ENCODE measurements at regions not wholly inside any gene's neighbourhood (a gene's known extent, or its start where the extent isn't known, plus 50 kb on each side); places are given as distances from the start of the nearest gene placed in this dataset.

DNA sequence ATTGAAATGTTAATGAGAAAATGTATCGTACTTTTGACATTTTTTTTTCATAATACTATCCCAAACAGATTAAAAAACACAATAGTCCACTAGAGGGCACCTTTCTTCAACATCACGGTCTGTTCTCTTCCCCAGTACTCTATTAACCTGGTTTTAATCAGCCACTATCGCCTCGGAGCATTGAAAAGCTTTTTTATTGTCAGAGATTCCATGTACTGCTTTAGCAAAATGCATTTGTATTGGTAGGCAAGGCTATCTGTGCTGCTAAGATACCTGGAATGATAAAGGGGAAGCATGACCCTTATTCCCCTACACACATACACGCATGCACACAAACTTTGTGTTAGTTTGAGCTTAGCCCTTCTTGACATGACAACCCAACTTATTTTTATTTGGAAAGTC, 160.1 kb upstream of the IL12A start:
- no peaks in the 10 kb centered on the region for H3K27me3 ChIP-seq (ENCODE audit: control insufficient read depth in 2 of 2, insufficient read depth in 1 of 2, low read length in 1 of 2)
- H3K36me3 ChIP-seq (ENCODE audit: control insufficient read depth in 2 of 2, insufficient read depth in 2 of 2, low read length in 1 of 2), result no peaks in the 10 kb centered on the region
- H3K4me3 ChIP-seq (ENCODE audit: low read length in 2 of 2), result no peak overlapping the region
- 28% methylated on average over 5 of the region's 5 CpGs for WGBS
- peaks cover 6 to 16% of the 10 kb centered on the region in 2 donors for H3K4me1 ChIP-seq (ENCODE audit: control insufficient read depth in 2 of 2, insufficient read depth in 2 of 2, low read length in 2 of 2)
- no peak overlapping the region for H3K27ac ChIP-seq (ENCODE audit: low read depth in 1 of 2, low read length in 1 of 2)
- H3K9me3 ChIP-seq (ENCODE audit: control insufficient read depth in 2 of 2, insufficient read depth in 1 of 2, low read length in 1 of 2), result no peaks in the 10 kb centered on the region
- DNase-seq (ENCODE audit: low read depth in 6 of 9, low spot score in 9 of 9), result peak in 2 of 9 donors; percentile 15 to 47

DNA sequence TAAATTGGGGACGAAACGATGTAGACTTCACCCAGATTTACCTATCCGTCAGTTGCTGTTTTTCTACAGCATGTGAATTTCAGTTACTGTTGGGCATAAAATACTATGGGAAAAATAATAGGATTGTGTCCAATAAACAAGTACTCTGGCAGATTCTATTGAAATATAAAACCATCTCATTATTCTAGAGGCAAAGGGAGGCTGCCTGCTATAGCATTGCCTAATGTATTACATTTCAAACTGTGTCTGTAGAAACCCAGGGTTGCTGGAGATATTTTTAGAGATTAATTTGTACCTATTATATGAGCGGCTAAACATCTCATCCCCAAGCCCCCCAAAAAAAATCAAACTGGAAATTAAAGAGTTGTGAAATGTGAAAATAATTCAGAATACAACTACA, 159.6 kb upstream of the IL12A start:
- Histone ChIP-seq H3K4me1 (ENCODE audit: control insufficient read depth in 2 of 2, insufficient read depth in 2 of 2, low read length in 2 of 2) (peaks cover 6 to 16% of the 10 kb centered on the region in 2 donors), H3K36me3 (ENCODE audit: control insufficient read depth in 2 of 2, insufficient read depth in 2 of 2, low read length in 1 of 2) (no peaks in the 10 kb centered on the region), H3K9me3 (ENCODE audit: control insufficient read depth in 2 of 2, insufficient read depth in 1 of 2, low read length in 1 of 2) (no peaks in the 10 kb centered on the region), H3K27ac (ENCODE audit: low read depth in 1 of 2, low read length in 1 of 2) (no peak overlapping the region), H3K4me3 (ENCODE audit: low read length in 2 of 2) (no peak overlapping the region), H3K27me3 (ENCODE audit: control insufficient read depth in 2 of 2, insufficient read depth in 1 of 2, low read length in 1 of 2) (no peaks in the 10 kb centered on the region)
- 96% methylated on average over 4 of the region's 4 CpGs for WGBS
- DNase-seq (ENCODE audit: low read depth in 6 of 9, low spot score in 9 of 9), result no peak

DNA sequence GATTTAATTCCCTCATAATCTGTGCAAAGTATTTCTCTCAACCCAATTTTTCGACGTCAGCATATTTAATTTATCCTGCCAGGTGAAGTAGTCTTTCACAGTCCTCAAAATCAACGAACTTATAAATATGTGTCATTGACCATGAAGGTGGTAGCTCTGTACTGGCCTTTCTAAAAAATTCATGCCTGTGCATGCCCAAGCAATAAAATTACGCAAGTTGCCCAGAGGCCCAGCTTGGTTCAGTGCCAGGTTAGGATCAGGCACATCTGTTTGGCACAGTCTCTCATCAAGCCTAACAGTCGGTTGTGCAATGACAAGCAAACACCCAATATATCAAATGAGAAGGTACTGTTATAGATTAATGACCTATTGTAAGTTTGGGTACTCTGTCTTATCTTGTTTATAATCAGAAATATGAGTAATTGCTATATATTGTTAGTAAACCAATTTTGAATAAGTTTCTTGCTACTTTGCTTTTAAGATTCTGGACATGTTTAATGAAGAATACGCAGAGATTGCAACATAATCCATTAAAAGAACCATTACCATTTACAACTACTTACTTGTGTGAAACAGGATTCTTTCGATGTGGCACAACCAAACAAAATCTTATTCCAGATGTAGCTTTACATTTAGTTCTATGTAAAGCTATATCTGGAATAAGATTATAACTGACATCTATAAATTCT, 159.0 kb upstream of the IL12A start:
- H3K4me3 ChIP-seq (ENCODE audit: low read length in 2 of 2), result no peak overlapping the region
- no peaks in the 10 kb centered on the region for H3K36me3 ChIP-seq (ENCODE audit: control insufficient read depth in 2 of 2, insufficient read depth in 2 of 2, low read length in 1 of 2)
- peaks cover 6 to 16% of the 10 kb centered on the region in 2 donors for H3K4me1 ChIP-seq (ENCODE audit: control insufficient read depth in 2 of 2, insufficient read depth in 2 of 2, low read length in 2 of 2)
- H3K9me3 ChIP-seq (ENCODE audit: control insufficient read depth in 2 of 2, insufficient read depth in 1 of 2, low read length in 1 of 2), result no peaks in the 10 kb centered on the region
- DNase-seq (ENCODE audit: low read depth in 6 of 9, low spot score in 9 of 9), result no peak
- WGBS, result 85% methylated on average over 7 of the region's 7 CpGs
- no peaks in the 10 kb centered on the region for H3K27me3 ChIP-seq (ENCODE audit: control insufficient read depth in 2 of 2, insufficient read depth in 1 of 2, low read length in 1 of 2)
- no peak overlapping the region for H3K27ac ChIP-seq (ENCODE audit: low read depth in 1 of 2, low read length in 1 of 2)

DNA sequence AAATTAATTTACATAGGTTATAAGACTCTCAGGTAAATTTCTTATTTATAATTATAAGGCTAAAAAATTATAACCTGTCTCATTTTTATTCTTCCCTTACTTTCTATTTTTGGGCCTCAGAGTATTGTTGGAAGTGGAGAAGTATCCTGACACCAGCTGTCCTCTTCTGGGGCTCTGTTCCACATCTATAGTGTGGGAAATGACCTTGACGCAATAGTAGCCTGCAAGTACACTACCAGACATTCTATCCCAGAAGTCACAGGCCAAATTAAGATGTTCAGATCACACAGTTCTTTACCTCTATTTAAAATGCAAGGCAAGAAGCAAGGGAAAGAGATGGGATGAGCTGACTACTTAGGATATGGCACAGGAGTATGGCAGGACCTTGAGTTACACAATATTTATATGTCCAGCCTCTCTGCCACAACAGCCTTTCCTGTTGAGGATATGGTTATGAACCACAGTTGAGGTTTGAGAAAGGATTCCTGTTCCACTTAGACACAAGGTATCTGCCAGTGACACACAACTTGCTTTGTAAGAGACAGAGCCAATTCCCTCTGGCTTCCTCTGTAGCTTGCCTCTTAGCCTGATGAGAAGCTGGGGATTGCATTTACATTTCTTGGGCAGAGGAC, 158.0 kb upstream of the IL12A start:
- Histone ChIP-seq H3K4me1 (ENCODE audit: control insufficient read depth in 2 of 2, insufficient read depth in 2 of 2, low read length in 2 of 2) (peaks cover 6 to 16% of the 10 kb centered on the region in 2 donors), H3K36me3 (ENCODE audit: control insufficient read depth in 2 of 2, insufficient read depth in 2 of 2, low read length in 1 of 2) (no peaks in the 10 kb centered on the region), H3K27ac (ENCODE audit: low read depth in 1 of 2, low read length in 1 of 2) (no peak overlapping the region), H3K9me3 (ENCODE audit: control insufficient read depth in 2 of 2, insufficient read depth in 1 of 2, low read length in 1 of 2) (no peaks in the 10 kb centered on the region), H3K4me3 (ENCODE audit: low read length in 2 of 2) (no peak overlapping the region), H3K27me3 (ENCODE audit: control insufficient read depth in 2 of 2, insufficient read depth in 1 of 2, low read length in 1 of 2) (no peaks in the 10 kb centered on the region)
- no peak for DNase-seq (ENCODE audit: low read depth in 6 of 9, low spot score in 9 of 9)
- 95% methylated on average over 1 of the region's 1 CpG for WGBS

DNA sequence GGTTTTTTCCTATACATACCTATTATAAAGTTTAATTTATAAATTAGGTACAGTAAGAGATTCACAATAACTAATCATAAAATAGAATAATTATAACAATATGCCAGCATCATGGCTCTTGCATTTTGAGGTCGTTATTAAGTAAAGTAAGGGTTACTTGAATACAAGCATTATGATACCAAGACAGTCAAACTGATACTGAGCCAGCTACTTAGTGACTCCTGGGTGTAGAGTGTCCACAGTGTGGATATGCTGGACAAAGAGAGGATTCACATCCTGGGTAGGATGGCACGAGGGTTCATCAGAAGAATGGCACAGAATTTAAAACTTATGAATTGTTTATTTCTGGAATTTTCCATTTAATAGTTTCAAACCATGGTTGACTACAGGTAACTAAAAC, 157.2 kb upstream of the IL12A start:
- 96% methylated on average over 2 of the region's 2 CpGs for whole genome bisulfite sequencing
- H3K36me3 ChIP-seq (ENCODE audit: control insufficient read depth in 2 of 2, insufficient read depth in 2 of 2, low read length in 1 of 2), result no peaks in the 10 kb centered on the region

DNA sequence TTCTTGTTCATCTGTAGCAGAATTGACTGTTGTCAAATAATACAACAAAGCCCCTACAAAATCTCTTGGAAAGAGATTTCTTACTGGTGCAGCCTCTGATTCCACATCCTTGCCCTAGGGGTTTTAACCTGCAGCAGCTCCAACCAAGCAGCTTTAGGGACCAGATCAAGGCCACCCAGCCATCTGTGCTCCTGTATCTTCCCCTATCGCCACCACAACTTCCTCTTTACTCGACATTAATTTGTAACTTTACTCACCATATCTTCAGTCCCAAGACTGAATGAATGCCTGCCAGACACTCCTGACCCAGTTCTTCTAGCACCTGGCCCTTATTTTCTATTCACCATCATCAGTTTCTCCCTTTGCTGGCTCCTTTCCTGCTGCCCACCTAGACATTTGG, 156.6 kb upstream of the IL12A start:
- no peaks in the 10 kb centered on the region for H3K27me3 ChIP-seq (ENCODE audit: control insufficient read depth in 2 of 2, insufficient read depth in 1 of 2, low read length in 1 of 2)
- peak in 5 of 9 donors; percentile 10 to 64 (median 28) for DNase-seq (ENCODE audit: low read depth in 6 of 9, low spot score in 9 of 9)
- no peak overlapping the region for H3K4me3 ChIP-seq (ENCODE audit: low read length in 2 of 2)
- no peaks in the 10 kb centered on the region for H3K9me3 ChIP-seq (ENCODE audit: control insufficient read depth in 2 of 2, insufficient read depth in 1 of 2, low read length in 1 of 2)
- no peak overlapping the region for H3K27ac ChIP-seq (ENCODE audit: low read depth in 1 of 2, low read length in 1 of 2)
- no peaks in the 10 kb centered on the region for H3K36me3 ChIP-seq (ENCODE audit: control insufficient read depth in 2 of 2, insufficient read depth in 2 of 2, low read length in 1 of 2)
- WGBS, result 3% methylated on average over 2 of the region's 2 CpGs
- H3K4me1 ChIP-seq (ENCODE audit: control insufficient read depth in 2 of 2, insufficient read depth in 2 of 2, low read length in 2 of 2), result peaks cover 6 to 16% of the 10 kb centered on the region in 2 donors

More for the DNA sequence above, 157.2 kb upstream of the IL12A start:
- Histone ChIP-seq H3K4me1 (ENCODE audit: control insufficient read depth in 2 of 2, insufficient read depth in 2 of 2, low read length in 2 of 2) (peaks cover 6 to 16% of the 10 kb centered on the region in 2 donors), H3K9me3 (ENCODE audit: control insufficient read depth in 2 of 2, insufficient read depth in 1 of 2, low read length in 1 of 2) (no peaks in the 10 kb centered on the region), H3K4me3 (ENCODE audit: low read length in 2 of 2) (no peak overlapping the region), H3K27ac (ENCODE audit: low read depth in 1 of 2, low read length in 1 of 2) (no peak overlapping the region), H3K27me3 (ENCODE audit: control insufficient read depth in 2 of 2, insufficient read depth in 1 of 2, low read length in 1 of 2) (no peaks in the 10 kb centered on the region)
- DNase-seq (ENCODE audit: low read depth in 6 of 9, low spot score in 9 of 9), result no peak

DNA sequence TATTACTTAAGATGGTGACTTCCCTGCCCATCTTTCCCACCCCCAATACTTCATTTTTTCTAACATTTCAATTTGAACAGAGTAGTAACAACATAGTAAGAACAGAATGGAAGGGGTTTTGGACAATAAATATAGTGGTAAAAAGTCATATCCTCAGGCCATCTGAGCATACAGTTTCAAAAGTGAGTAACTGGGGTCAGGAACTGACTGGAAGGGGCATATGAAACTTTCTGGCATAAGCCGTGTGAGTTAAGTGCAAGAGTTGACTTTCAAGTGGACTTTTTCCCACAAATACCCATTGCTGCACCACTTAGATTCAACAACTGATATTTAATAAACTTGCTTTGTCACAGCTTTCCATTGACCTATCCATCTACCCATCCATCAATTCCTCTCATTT, 153.5 kb upstream of the IL12A start:
- H3K9me3 ChIP-seq (ENCODE audit: control insufficient read depth in 2 of 2, insufficient read depth in 1 of 2, low read length in 1 of 2), result no peaks in the 10 kb centered on the region
- H3K27ac ChIP-seq (ENCODE audit: low read depth in 1 of 2, low read length in 1 of 2), result no peak overlapping the region
- WGBS, result 100% methylated on average over 1 of the region's 1 CpG
- H3K4me1 ChIP-seq (ENCODE audit: control insufficient read depth in 2 of 2, insufficient read depth in 2 of 2, low read length in 2 of 2), result peaks cover 6 to 16% of the 10 kb centered on the region in 2 donors
- no peaks in the 10 kb centered on the region for H3K36me3 ChIP-seq (ENCODE audit: control insufficient read depth in 2 of 2, insufficient read depth in 2 of 2, low read length in 1 of 2)
- H3K4me3 ChIP-seq (ENCODE audit: low read length in 2 of 2), result no peak overlapping the region
- DNase-seq (ENCODE audit: low read depth in 6 of 9, low spot score in 9 of 9), result no peak
- H3K27me3 ChIP-seq (ENCODE audit: control insufficient read depth in 2 of 2, insufficient read depth in 1 of 2, low read length in 1 of 2), result peaks cover 0 to 6% of the 10 kb centered on the region in 2 donors

DNA sequence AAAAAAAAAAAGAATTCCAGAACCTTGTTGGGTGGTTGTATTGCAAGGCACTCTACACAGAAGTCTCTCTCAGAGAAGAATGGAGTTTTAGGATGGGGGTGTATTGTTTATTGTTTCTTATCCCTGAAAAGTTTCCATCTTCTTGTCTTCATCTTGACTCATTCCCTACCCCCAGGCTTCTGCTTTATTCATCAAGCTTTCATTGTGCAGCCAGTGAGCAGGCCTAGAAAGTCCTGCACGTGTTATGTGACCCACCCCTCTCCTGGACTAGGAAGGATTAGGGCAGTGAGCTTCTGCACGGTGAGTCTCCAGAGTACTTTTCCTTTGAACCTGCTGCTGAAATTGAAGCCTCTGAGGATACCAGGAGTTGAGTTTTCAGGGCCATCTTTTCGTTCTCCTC, 150.9 kb upstream of the IL12A start:
- DNase-seq (ENCODE audit: low read depth in 6 of 9, low spot score in 9 of 9), result no peak
- no peaks in the 10 kb centered on the region for H3K36me3 ChIP-seq (ENCODE audit: control insufficient read depth in 2 of 2, insufficient read depth in 2 of 2, low read length in 1 of 2)
- H3K4me3 ChIP-seq (ENCODE audit: low read length in 2 of 2), result no peak overlapping the region
- H3K27ac ChIP-seq (ENCODE audit: low read depth in 1 of 2, low read length in 1 of 2), result no peak overlapping the region
- no peaks in the 10 kb centered on the region for H3K9me3 ChIP-seq (ENCODE audit: control insufficient read depth in 2 of 2, insufficient read depth in 1 of 2, low read length in 1 of 2)
- H3K27me3 ChIP-seq (ENCODE audit: control insufficient read depth in 2 of 2, insufficient read depth in 1 of 2, low read length in 1 of 2), result peaks cover 0 to 6% of the 10 kb centered on the region in 2 donors
- WGBS, result 74% methylated on average over 3 of the region's 3 CpGs
- peaks cover 0 to 6% of the 10 kb centered on the region in 2 donors for H3K4me1 ChIP-seq (ENCODE audit: control insufficient read depth in 2 of 2, insufficient read depth in 2 of 2, low read length in 2 of 2)

DNA sequence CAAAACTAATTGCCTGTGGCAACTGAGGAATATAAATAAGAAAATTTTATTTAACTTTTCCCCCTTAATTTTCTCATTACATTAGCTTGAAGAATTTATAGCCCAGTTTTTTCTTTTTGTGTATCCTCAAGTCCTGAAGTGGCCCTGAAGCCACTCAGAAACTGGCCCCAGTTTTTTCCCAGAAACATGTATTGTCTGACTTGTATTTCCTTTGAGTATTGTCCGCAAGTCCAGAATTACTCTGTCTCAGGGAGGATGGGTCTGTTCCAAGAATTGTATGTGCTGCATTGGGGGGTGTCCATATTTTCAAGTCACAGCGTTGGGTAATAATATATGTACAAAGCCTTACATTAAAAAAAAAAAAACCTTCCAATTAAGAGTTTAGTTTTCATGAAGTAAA, 149.7 kb upstream of the IL12A start:
- Histone ChIP-seq H3K4me3 (ENCODE audit: low read length in 2 of 2) (no peak overlapping the region), H3K27me3 (ENCODE audit: control insufficient read depth in 2 of 2, insufficient read depth in 1 of 2, low read length in 1 of 2) (peaks cover 0 to 6% of the 10 kb centered on the region in 2 donors), H3K4me1 (ENCODE audit: control insufficient read depth in 2 of 2, insufficient read depth in 2 of 2, low read length in 2 of 2) (peaks cover 0 to 3% of the 10 kb centered on the region in 2 donors), H3K27ac (ENCODE audit: low read depth in 1 of 2, low read length in 1 of 2) (no peak overlapping the region), H3K9me3 (ENCODE audit: control insufficient read depth in 2 of 2, insufficient read depth in 1 of 2, low read length in 1 of 2) (no peaks in the 10 kb centered on the region), H3K36me3 (ENCODE audit: control insufficient read depth in 2 of 2, insufficient read depth in 2 of 2, low read length in 1 of 2) (no peaks in the 10 kb centered on the region)
- WGBS, result 96% methylated on average over 2 of the region's 2 CpGs
- DNase-seq (ENCODE audit: low read depth in 6 of 9, low spot score in 9 of 9), result no peak

Data from thymus (tissue), 11 donors.